NB4 (cell line): ENCODE measurements at regions not wholly inside any gene's neighbourhood (a gene's known extent, or its start where the extent isn't known, plus 50 kb on each side); places are given as distances from the start of the nearest gene placed in this dataset.

ENCODE experiments used
- CTCF ChIP-seq: IDR thresholded peaks from one replicate; pipeline ENCODE4 v1.5.1; 2012; ENCODE audit warnings: low read depth, low read length
- MAX ChIP-seq: IDR thresholded peaks from 2 replicates; pipeline ENCODE4 v1.6.1; 2011; ENCODE audit warnings: low read depth, low read length
- POLR2A ChIP-seq: IDR thresholded peaks from 2 replicates; pipeline ENCODE4 v1.6.1; 2011; ENCODE audit warnings: mild to moderate bottlenecking; ENCODE audit not compliant: insufficient read length; ENCODE audit errors: extremely low read depth

DNA sequence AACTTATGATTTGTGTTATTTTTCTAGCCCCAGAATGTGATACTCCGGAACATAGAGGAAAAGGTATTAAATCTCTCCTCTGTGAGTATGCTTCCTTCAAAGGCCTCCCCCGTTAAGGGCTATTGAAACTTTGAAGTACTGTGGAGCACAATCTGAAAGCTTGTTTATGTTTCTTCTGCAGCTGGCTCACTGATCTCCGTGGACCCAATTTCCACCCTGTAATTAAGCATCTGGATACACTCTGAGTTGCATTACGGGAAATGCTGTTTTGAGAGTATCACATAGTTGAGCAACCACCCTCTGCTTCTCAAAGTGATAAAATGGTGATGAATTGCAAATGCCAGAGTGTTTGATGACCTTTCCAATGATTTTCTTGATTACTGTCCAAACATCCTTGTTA is 296.8 kb upstream of the PABPC5 start:
- TF ChIP-seq CTCF (no peak), POLR2A (no peak), MAX (no peak)
